H9 (cell line): ENCODE measurements at regions not wholly inside any gene's neighbourhood (a gene's known extent, or its start where the extent isn't known, plus 50 kb on each side); places are given as distances from the start of the nearest gene placed in this dataset.

ENCODE experiments used
- DNase-seq: peaks from one replicate; pipeline ENCODE4 v3.0.0-alpha.2; 2017
- H2AFZ ChIP-seq: one replicate; pipeline ENCODE4 v1.6.1; 2013; ENCODE audit warnings: mild to moderate bottlenecking, low read length, control low read depth, moderate library complexity
- H2AK5ac ChIP-seq: 2 replicates; pipeline ENCODE4 v1.6.1; 2013; ENCODE audit warnings: low read length, control low read depth, mixed read lengths; ENCODE audit not compliant: insufficient read length
- H2BK120ac ChIP-seq: one replicate; pipeline ENCODE4 v1.6.1; 2013; ENCODE audit warnings: low read depth, mild to moderate bottlenecking, low read length, control low read depth, inconsistent platforms; ENCODE audit not compliant: poor library complexity, severe bottlenecking
- H2BK12ac ChIP-seq: 2 replicates; pipeline ENCODE4 v1.6.1; 2013; ENCODE audit warnings: low read length, control low read depth, mixed read lengths, low read depth; ENCODE audit not compliant: insufficient read length
- H2BK15ac ChIP-seq: 2 replicates; pipeline ENCODE4 v1.6.1; 2013; ENCODE audit warnings: low read depth, low read length, control low read depth
- H2BK20ac ChIP-seq: one replicate; pipeline ENCODE4 v1.6.1; 2013; ENCODE audit warnings: low read depth, mild to moderate bottlenecking, low read length, control low read depth, inconsistent platforms; ENCODE audit not compliant: poor library complexity, severe bottlenecking
- H2BK5ac ChIP-seq: 2 replicates; pipeline ENCODE4 v1.6.1; 2013; ENCODE audit warnings: low read length, control low read depth, mixed read lengths; ENCODE audit not compliant: insufficient read length
- H3K14ac ChIP-seq: 2 replicates; pipeline ENCODE4 v1.6.1; 2013; ENCODE audit warnings: low read length, control low read depth; ENCODE audit not compliant: insufficient read depth
- H3K18ac ChIP-seq: 2 replicates; pipeline ENCODE4 v1.6.1; 2013; ENCODE audit warnings: low read depth, mild to moderate bottlenecking, mixed read lengths, low read length, control low read depth; ENCODE audit not compliant: insufficient read length
- H3K23ac ChIP-seq: 2 replicates; pipeline ENCODE4 v1.6.1; 2013; ENCODE audit warnings: low read length, control low read depth, mixed read lengths, low read depth; ENCODE audit not compliant: insufficient read length
- H3K23me2 ChIP-seq: 2 replicates; pipeline ENCODE4 v1.6.1; 2013; ENCODE audit warnings: low read depth, mild to moderate bottlenecking, mixed read lengths, low read length, control low read depth; ENCODE audit not compliant: insufficient read length, poor library complexity, severe bottlenecking
- H3K27ac ChIP-seq: 2 replicates; pipeline ENCODE4 v1.5.1; 2013; ENCODE audit warnings: low read length, control low read depth, mixed read lengths, low read depth; ENCODE audit not compliant: insufficient read length
- H3K27me3 ChIP-seq: 2 replicates; pipeline ENCODE4 v1.6.1; 2013; ENCODE audit warnings: low read length, control low read depth, inconsistent platforms; ENCODE audit not compliant: insufficient read depth
- H3K4ac ChIP-seq: 2 replicates; pipeline ENCODE4 v1.6.1; 2013; ENCODE audit warnings: low read depth, mild to moderate bottlenecking, control low read depth, inconsistent platforms, low read length, moderate library complexity
- H3K4me1 ChIP-seq: 2 replicates; pipeline ENCODE4 v1.6.1; 2013; ENCODE audit warnings: low read length, control low read depth, inconsistent platforms; ENCODE audit not compliant: insufficient read depth
- H3K4me2 ChIP-seq: 2 replicates; pipeline ENCODE4 v1.6.1; 2013; ENCODE audit warnings: low read length, control low read depth, mixed read lengths; ENCODE audit not compliant: insufficient read length, insufficient read depth
- H3K56ac ChIP-seq: 2 replicates; pipeline ENCODE4 v1.6.1; 2013; ENCODE audit warnings: low read depth, mild to moderate bottlenecking, mixed read lengths, low read length, control low read depth; ENCODE audit not compliant: insufficient read length
- H3K79me1 ChIP-seq: 2 replicates; pipeline ENCODE4 v1.6.1; 2013; ENCODE audit warnings: low read depth, mild to moderate bottlenecking, moderate library complexity, low read length, control low read depth, inconsistent platforms; ENCODE audit not compliant: insufficient read depth, poor library complexity, severe bottlenecking
- H3K79me2 ChIP-seq: 2 replicates; pipeline ENCODE4 v1.6.1; 2013; ENCODE audit warnings: low read length, control low read depth, inconsistent platforms; ENCODE audit not compliant: insufficient read depth
- H3K9ac ChIP-seq: 2 replicates; pipeline ENCODE4 v1.6.1; 2013; ENCODE audit warnings: low read length, control low read depth, mixed read lengths; ENCODE audit not compliant: insufficient read length; ENCODE audit errors: extremely low read depth
- H3K9me3 ChIP-seq: one replicate; pipeline ENCODE4 v1.6.1; 2013; ENCODE audit warnings: low read depth, low read length, inconsistent platforms; ENCODE audit not compliant: control insufficient read depth
- H3T11ph ChIP-seq: one replicate; pipeline ENCODE4 v1.6.1; 2013; ENCODE audit warnings: mild to moderate bottlenecking, low read length, control low read depth, inconsistent platforms
- H4K20me1 ChIP-seq: one replicate; pipeline ENCODE4 v1.6.1; 2013; ENCODE audit not compliant: control insufficient read depth, insufficient read length, insufficient read depth
- H4K5ac ChIP-seq: 2 replicates; pipeline ENCODE4 v1.6.1; 2013; ENCODE audit warnings: low read depth, mild to moderate bottlenecking, mixed read lengths, low read length, control low read depth; ENCODE audit not compliant: insufficient read length
- H4K8ac ChIP-seq: replicated peaks from 2 replicates; pipeline ENCODE4 v1.6.1; 2013; ENCODE audit warnings: low read length, control low read depth, mixed read lengths, low read depth; ENCODE audit not compliant: insufficient read length
- H4K91ac ChIP-seq: 2 replicates; pipeline ENCODE4 v1.6.1; 2013; ENCODE audit warnings: low read depth, mild to moderate bottlenecking, moderate library complexity, mixed read lengths, low read length, control low read depth; ENCODE audit not compliant: insufficient read length
- H3K27ac Mint-ChIP-seq, 3 experiments: 2 replicates in 2 of 3; 3 replicates in 1 of 3; pipeline ENCODE4 v1.8.0; 2020 to 2021; ENCODE audit warnings: mixed read lengths in 3 of 3, mild to moderate bottlenecking in 1 of 3, moderate library complexity in 1 of 3
- H3K27me3 Mint-ChIP-seq: 2 replicates; pipeline ENCODE4 v1.8.0; 2021; ENCODE audit warnings: low read depth, mild to moderate bottlenecking, moderate library complexity, mixed read lengths
- H3K36me3 Mint-ChIP-seq, 3 experiments: 2 replicates in 2 of 3; 3 replicates in 1 of 3; pipeline ENCODE4 v1.8.0; 2020 to 2021; ENCODE audit warnings: low read depth in 3 of 3, mixed read lengths in 3 of 3; ENCODE audit not compliant: insufficient read depth in 1 of 3
- H3K4me1 Mint-ChIP-seq, 2 experiments: 2 replicates each; pipeline ENCODE4 v1.8.0; 2020; ENCODE audit warnings: mixed read lengths in 2 of 2
- H3K4me3 Mint-ChIP-seq, 2 experiments: 2 replicates in 1 of 2; 3 replicates in 1 of 2; pipeline ENCODE4 v1.8.0; 2020 to 2021; ENCODE audit warnings: mild to moderate bottlenecking in 2 of 2, mixed read lengths in 2 of 2, moderate library complexity in 1 of 2
- H3K9me3 Mint-ChIP-seq, 2 experiments: 2 replicates in 1 of 2; 3 replicates in 1 of 2; pipeline ENCODE4 v1.8.0; 2020; ENCODE audit warnings: mild to moderate bottlenecking in 2 of 2, mixed read lengths in 2 of 2, moderate library complexity in 1 of 2
- CTCF ChIP-seq: fragments of 200-600 bp; sonication (generic); conservative IDR thresholded peaks from 3 replicates; pipeline ENCODE4 v1.8.0; 2021; ENCODE audit warnings: antibody characterized with exemption, mild to moderate bottlenecking
- WGBS: extraction: QIAGEN DNeasy Blood & Tissue Kit; methylation state at CpG from one replicate; pipeline ENCODE4 v1.1.7; 2013; ENCODE audit warnings: missing lambda C conversion rate, low lambda C conversion rate, mixed read lengths; ENCODE audit not compliant: insufficient read length; ENCODE audit errors: extremely low coverage; 5-methylcytosine and 5-hydroxymethylcytosine counted together

GRCh38 chr4:15164571-15164970 is 162.3 kb downstream of the CPEB2 start:
- H3K27ac ChIP-seq: no peak overlapping the region
- no peak overlapping the region for H2BK5ac ChIP-seq
- Mint-ChIP-seq H3K4me1 (peaks cover 42 to 43% of the 10 kb centered on the region in 2 experiments), H3K9me3 (no peaks in the 10 kb centered on the region; a peak in 1 of 5 replicates), H3K27ac (no peak overlapping the region), H3K4me3 (no peak overlapping the region), H3K36me3 (no peaks in the 10 kb centered on the region; a peak in 1 of 7 replicates), H3K27me3 (peaks cover 11% of the 10 kb centered on the region)
- H4K8ac ChIP-seq: no peak overlapping the region
- H3K79me2 ChIP-seq: no peaks in the 10 kb centered on the region
- H3K14ac ChIP-seq: no peak overlapping the region
- H3K4me1 ChIP-seq: peaks cover 11% of the 10 kb centered on the region; the same call in 1 of the 2 replicates
- no peak for TF ChIP-seq CTCF
- H2BK20ac ChIP-seq: no peak overlapping the region
- H3K4me2 ChIP-seq: no peak overlapping the region
- no peak overlapping the region for H2AFZ ChIP-seq
- no peak overlapping the region for H3K9ac ChIP-seq
- no peak overlapping the region for H2BK120ac ChIP-seq
- no peak overlapping the region for H3K4ac ChIP-seq
- no peak overlapping the region for H4K91ac ChIP-seq
- no peak overlapping the region for H3K23ac ChIP-seq
- H2BK15ac ChIP-seq: no peak overlapping the region
- H2BK12ac ChIP-seq: no peak overlapping the region
- H3T11ph ChIP-seq: no peak overlapping the region
- H4K20me1 ChIP-seq: no peaks in the 10 kb centered on the region
- H3K27me3 ChIP-seq: no peaks in the 10 kb centered on the region
- no peak overlapping the region for H3K56ac ChIP-seq
- no peak overlapping the region for H2AK5ac ChIP-seq
- no peaks in the 10 kb centered on the region for H3K9me3 ChIP-seq
- no peaks in the 10 kb centered on the region for H3K79me1 ChIP-seq
- no peak overlapping the region for H3K18ac ChIP-seq
- no peak overlapping the region for H4K5ac ChIP-seq
- no CpG with 5 or more reads among the region's 3 CpGs for WGBS
- no peak for DNase-seq
- H3K23me2 ChIP-seq: peaks cover 2% of the 10 kb centered on the region
